Psoas muscle (tissue), 7 donors: ENCODE measurements at regions not wholly inside any gene's neighbourhood (a gene's known extent, or its start where the extent isn't known, plus 50 kb on each side); places are given as distances from the start of the nearest gene placed in this dataset.
"Not testable (repeated sequence)": the region's sequence is repeated elsewhere in the genome, so short reads cannot be mapped to it uniquely, and the experiment has no call there.

Source experiments
- ATAC-seq, 4 donors: fragments of 200-7000 bp; cut with Tn5 transposase; one replicate each; pipeline ENCODE4 v1.9.1; 2020; ENCODE audit warnings: moderate library complexity in 3 of 4, mild to moderate bottlenecking in 2 of 4
- DNase-seq, 2 donors: peaks; one replicate each; pipeline ENCODE4 v3.0.0-alpha.2; 2020
- H3K27ac ChIP-seq: fragments of 200-600 bp; one replicate; pipeline ENCODE4 v1.8.0; 2022
- H3K27me3 ChIP-seq, 3 donors: fragments of 200-600 bp in 1 of 3; one replicate each; pipeline versions ENCODE4 v1.6.1 to v1.8.0; 2013 to 2022; ENCODE audit warnings: low read length in 2 of 3, mild to moderate bottlenecking in 2 of 3, moderate library complexity in 1 of 3; ENCODE audit not compliant: insufficient read depth in 3 of 3
- H3K36me3 ChIP-seq, 2 donors: fragments of 200-600 bp in 1 of 2; one replicate each; pipeline versions ENCODE4 v1.6.1 to v1.8.0; 2013 to 2022; ENCODE audit warnings: low read depth in 1 of 2, mild to moderate bottlenecking in 1 of 2, moderate library complexity in 1 of 2; ENCODE audit not compliant: insufficient read depth in 1 of 2
- H3K4me1 ChIP-seq: fragments of 200-600 bp; one replicate; pipeline ENCODE4 v1.8.0; 2022
- H3K4me3 ChIP-seq: fragments of 200-600 bp; one replicate; pipeline ENCODE4 v1.8.0; 2022; ENCODE audit warnings: mild to moderate bottlenecking
- H3K9me3 ChIP-seq: fragments of 200-600 bp; one replicate; pipeline ENCODE4 v1.8.0; 2022
- WGBS, 3 donors: extraction: QIAGEN DNeasy Blood & Tissue Kit; methylation state at CpG; one replicate each; pipeline versions ENCODE4 v1.1.6 to v1.1.7; 2013; 5-methylcytosine and 5-hydroxymethylcytosine counted together
- intact Hi-C, 2 donors: fragments of 100-400 bp; cut with DNase I; formaldehyde crosslinking; loops; one replicate each; pipeline versions ENCODE4 v1.11.0 to v1.14.2; 2022
- donor health status: healthy with polysubstance abuse.
- donor health status: DM: no; HTN: no; CAD: no; lungs with moderate emphysema.
- donor health status: Bipolar disorder and iron deficiency.
- donor health status: healthy.
- donor health status: DM: yes; HTN: yes; CAD: no.
- donor health status: DM: no; HTN: no; CAD: no.
- donor health status: DM: yes; HTN: yes; CAD: no.

DNA sequence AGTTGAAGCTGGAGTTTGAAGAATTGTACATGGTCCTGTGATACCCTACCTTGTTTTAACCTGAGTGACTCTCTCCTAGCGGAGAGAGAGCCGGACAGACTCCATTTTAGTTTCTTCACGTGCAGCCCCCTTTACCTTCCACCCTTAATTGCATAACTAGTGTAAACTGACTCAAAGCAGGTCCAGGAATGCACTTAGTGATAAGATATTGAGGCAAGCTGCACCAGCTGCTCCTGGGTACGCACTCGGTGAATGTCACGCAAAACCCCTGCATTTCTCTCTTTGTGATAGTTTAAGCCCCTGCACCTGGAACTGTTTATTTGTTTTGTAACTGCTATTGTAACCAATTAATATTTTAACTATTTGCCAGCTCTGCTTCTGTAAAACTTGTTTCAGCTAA lies 1620.5 kb downstream of the SPATA31A7 start:
- H3K4me1 ChIP-seq, DNase-seq, intact Hi-C loops, H3K4me3 ChIP-seq, H3K27me3 ChIP-seq, H3K36me3 ChIP-seq, ATAC-seq, H3K9me3 ChIP-seq, H3K27ac ChIP-seq: not testable (repeated sequence)
- WGBS, 3 donors: 71 to 78% (median 76%) methylated on average over 6 of the region's 6 CpGs

DNA sequence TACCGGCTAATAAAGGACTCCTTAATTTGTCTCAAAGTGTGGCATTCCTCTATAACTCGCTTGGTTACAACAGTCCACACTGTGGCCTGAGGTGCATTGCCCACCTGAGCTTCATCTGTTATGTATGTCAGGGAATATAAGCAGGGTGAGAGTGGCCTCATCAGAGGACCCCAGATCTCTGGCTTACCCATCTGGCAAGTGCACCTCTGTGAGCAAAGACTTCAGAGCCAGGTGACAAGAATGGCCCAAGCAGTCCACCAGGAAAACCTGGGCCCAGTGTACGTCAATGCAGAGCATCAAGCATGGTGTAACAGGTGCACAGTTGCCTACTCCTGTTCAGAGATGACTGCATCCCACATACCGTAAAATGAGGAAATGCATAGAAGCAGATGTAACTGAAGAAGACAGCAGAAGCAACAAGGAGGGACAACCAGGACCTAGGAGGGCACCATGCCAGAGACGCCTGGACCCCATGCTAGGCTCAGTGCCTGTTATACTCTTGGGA lies 1621.0 kb downstream of the SPATA31A7 start:
- intact Hi-C loops, H3K27me3 ChIP-seq, ATAC-seq, H3K4me1 ChIP-seq, H3K27ac ChIP-seq, H3K9me3 ChIP-seq, H3K36me3 ChIP-seq, H3K4me3 ChIP-seq: not testable (repeated sequence)
- peak in 1 of 2 donors; percentile 36 for DNase-seq
- 73 to 84% (median 76%) methylated on average over 5 of the region's 5 CpGs for WGBS, 3 donors

DNA sequence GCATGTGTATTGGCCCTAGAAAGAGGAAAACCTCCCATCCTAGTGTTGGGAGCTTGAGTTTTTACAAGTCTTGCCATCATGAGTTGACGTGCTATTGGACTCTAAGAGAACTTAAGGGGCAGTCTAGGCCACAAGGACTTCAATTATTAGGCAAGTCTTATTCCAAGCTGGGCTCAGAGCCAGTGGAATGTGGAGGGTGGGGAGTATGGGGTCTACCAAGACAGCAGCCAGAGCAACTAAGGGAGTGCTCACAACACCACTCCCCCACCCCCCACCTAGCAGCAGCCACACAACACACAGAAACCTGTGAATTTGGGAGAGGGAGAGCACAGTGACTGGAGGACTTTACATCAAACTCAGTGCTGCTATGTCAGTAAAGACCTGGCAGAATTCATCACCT lies 1625.6 kb downstream of the SPATA31A7 start:
- H3K36me3 ChIP-seq, H3K4me3 ChIP-seq, H3K4me1 ChIP-seq, DNase-seq, intact Hi-C loops, H3K27ac ChIP-seq, H3K9me3 ChIP-seq, H3K27me3 ChIP-seq, ATAC-seq: not testable (repeated sequence)
- 34 to 53% (median 37%) methylated on average over 1 of the region's 1 CpG for WGBS, 3 donors

GRCh38 chr9:62816331-62816730 lies 1626.5 kb downstream of the SPATA31A7 start:
- H3K27me3 ChIP-seq, H3K9me3 ChIP-seq, H3K4me3 ChIP-seq, intact Hi-C loops, H3K4me1 ChIP-seq, ATAC-seq, H3K36me3 ChIP-seq, H3K27ac ChIP-seq: not testable (repeated sequence)
- DNase-seq: peak in 1 of 2 donors; percentile 28

DNA sequence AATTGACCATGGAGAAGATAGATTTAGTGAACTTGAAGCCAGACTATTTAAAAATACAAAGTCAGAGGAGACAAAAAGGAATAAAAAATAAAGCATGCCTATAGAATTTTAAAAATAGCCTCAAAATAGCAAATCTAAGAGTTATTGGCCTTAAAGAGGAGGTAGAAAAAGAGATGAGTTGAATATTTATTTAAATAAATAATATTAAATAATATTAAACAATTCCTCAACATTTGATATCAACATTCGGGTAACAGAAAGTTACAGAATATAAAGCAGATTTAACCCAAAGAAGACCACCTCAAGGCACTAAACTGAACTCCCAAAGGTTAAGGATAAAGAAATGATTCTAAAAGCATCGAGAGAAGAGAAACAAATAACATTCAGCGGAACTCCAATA lies 1627.4 kb downstream of the SPATA31A7 start:
- WGBS, 3 donors: 75 to 78% (median 77%) methylated on average over 1 to 2 of the region's 3 CpGs
- intact Hi-C loops: not testable (repeated sequence)

DNA sequence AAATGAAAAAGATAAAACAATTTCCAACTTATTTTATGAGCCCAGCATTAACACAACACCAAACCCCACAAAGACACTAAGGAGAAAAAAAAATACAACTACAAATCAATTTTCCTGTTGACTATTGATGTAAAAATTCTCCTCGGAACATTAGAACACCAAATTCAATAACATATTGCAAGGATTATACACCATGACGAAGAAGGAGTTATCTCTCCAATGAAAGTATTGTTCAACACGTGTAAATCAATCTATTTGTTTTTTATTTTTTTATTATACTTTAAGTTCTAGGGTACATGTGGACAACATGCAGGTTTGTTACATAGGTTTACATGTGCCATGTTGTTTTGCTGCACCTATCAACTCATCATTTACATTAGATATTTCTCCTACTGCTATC lies 1632.3 kb downstream of the SPATA31A7 start:
- H3K9me3 ChIP-seq, H3K27me3 ChIP-seq, H3K27ac ChIP-seq, H3K36me3 ChIP-seq, H3K4me3 ChIP-seq, H3K4me1 ChIP-seq, intact Hi-C loops, DNase-seq: not testable (repeated sequence)
- WGBS, 3 donors: 46 to 47% (median 46%) methylated on average over 3 of the region's 3 CpGs
- ATAC-seq: peak in 1 of 4 donors; percentile 25

More for the DNA sequence above, 1627.4 kb downstream of the SPATA31A7 start:
- H3K9me3 ChIP-seq, H3K4me3 ChIP-seq, H3K4me1 ChIP-seq, DNase-seq, ATAC-seq, H3K27ac ChIP-seq, H3K36me3 ChIP-seq, H3K27me3 ChIP-seq: not testable (repeated sequence)

DNA sequence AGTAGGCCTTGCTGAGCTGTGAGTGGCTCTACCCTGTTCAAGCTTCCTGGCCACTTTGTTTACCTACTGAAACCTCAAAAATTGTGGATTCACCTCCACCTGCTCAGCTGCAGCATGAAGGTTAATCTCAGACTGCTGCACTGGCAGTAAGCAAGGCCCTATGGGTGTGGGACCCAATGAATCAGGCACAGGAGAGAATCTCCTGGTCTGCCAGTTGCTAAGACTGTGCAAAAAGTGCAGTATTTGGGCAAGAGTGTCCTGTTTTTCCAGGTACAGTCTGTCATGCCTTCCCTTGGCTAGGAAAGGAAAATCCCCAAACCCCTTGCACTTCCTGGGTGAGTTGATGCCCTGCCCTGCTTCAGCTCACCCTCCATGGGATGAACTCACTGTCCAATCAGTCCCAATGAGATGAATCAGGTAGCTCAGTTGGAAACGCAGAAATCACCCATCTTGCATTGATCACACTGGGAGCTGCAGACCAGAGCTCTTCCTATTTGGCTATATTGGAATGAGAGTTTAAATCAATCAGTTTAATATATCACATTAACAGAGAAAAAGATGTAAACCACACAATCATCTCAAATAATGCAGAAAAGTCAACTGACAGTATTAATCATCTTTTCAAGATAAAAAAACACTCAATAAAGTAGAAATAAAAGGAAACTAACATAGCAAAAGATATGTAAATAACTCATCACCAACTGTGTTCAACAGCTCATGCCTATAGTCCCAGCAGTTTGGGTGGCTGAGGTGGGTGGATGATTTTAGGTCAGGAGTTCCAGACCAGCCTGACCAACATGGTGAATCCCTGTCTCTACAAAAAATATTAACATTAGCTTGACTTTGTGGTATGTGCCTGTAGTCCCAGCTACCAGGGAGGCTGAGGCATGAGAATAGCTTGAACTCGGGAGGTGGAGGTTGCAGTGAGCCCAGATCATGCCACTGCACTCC lies 1638.4 kb downstream of the SPATA31A7 start:
- not testable (repeated sequence) for H3K9me3 ChIP-seq, DNase-seq
- WGBS, 3 donors: 46 to 72% (median 66%) methylated on average over 1 of the region's 2 CpGs

GRCh38 chr9:62830829-62831459 lies 1641.1 kb downstream of the SPATA31A7 start:
- peaks cover 0 to 14% (median 4%) of the 10 kb centered on the region in 3 donors for H3K27me3 ChIP-seq
- H3K9me3 ChIP-seq, H3K36me3 ChIP-seq, H3K4me1 ChIP-seq, ATAC-seq, H3K27ac ChIP-seq, H3K4me3 ChIP-seq, intact Hi-C loops: not testable (repeated sequence)
- WGBS, 3 donors: 13 to 17% (median 14%) methylated on average over 22 to 25 of the region's 27 CpGs
- peak in 1 of 2 donors; percentile 44 for DNase-seq

More for the DNA sequence above, 1638.4 kb downstream of the SPATA31A7 start:
- H3K27me3 ChIP-seq, intact Hi-C loops, H3K4me1 ChIP-seq, H3K36me3 ChIP-seq, H3K4me3 ChIP-seq, H3K27ac ChIP-seq, ATAC-seq: not testable (repeated sequence)

DNA sequence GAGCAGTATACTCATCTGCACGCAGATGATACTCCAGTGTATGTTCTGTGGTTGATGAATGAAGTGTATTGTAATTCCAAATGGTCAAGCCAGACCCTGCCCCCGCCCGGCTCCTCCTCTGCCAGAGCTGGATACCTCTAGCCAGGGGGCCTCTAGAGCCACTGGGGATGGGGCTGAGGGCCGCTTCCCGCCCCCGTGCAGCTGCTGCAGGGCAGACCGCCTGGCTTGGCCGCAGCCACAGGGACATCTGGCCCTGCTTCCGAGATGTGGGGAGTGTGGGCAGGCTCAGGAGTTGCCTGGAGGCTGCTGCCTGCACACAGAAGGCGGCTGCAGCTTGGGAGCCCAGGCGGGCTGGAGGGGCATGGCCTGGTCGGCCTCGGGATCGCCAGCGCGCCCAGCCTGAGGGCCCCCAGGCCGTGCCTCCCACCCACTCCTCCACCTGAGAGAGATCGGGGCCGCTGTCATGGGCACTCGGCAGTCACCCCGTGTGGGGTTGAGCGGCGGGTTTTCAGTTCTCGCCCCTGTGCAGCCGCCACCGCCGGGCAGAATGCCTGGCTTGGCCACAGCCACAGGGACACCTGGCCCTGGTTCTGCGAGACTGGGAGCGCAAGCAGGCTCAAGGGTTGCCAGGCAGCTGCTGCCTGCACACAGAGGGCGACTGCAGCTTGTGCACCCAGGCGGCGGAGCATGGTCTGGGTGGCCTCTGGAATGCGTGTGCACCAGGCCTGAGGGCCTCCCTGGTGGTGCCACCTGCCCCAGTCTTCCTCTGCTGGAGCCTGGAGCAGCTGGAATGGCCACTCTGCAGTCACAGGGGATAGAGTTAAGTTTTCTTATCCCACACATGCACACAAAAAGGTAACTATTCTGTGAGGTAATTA lies 1643.7 kb downstream of the SPATA31A7 start:
- H3K36me3 ChIP-seq, DNase-seq, H3K27ac ChIP-seq, ATAC-seq, H3K4me1 ChIP-seq, intact Hi-C loops, H3K9me3 ChIP-seq, H3K4me3 ChIP-seq: not testable (repeated sequence)
- peaks cover 0 to 17% (median 5%) of the 10 kb centered on the region in 3 donors for H3K27me3 ChIP-seq
- WGBS, 3 donors: 29 to 35% (median 30%) methylated on average over 17 to 22 of the region's 33 CpGs

- H3K36me3 ChIP-seq, H3K4me1 ChIP-seq, intact Hi-C loops, H3K9me3 ChIP-seq, H3K27ac ChIP-seq: not testable (repeated sequence)
- ATAC-seq (peak in 1 of 4 donors; percentile 27), DNase-seq (peak; percentile 19 to 61)
- peaks cover 0 to 13% (median 2%) of the 10 kb centered on the region in 3 donors for H3K27me3 ChIP-seq
- peak overlapping the region; percentile 57 for H3K4me3 ChIP-seq
- 4 to 9% (median 6%) methylated on average over 38 to 45 of the region's 50 CpGs for WGBS, 3 donors
Measured at GRCh38 chr9:62837254-62837911, 1647.5 kb downstream of the SPATA31A7 start.
